ENCODE measurements at regions not wholly inside any gene's neighbourhood (a gene's known extent, or its start where the extent isn't known, plus 50 kb on each side); places are given as distances from the start of the nearest gene placed in this dataset.

GRCh38 chr15:96416218-96416933 is 85.9 kb downstream of the NR2F2 start:
- Histone ChIP-seq H3K4me2 (ENCODE audit: insufficient read depth, low read length) (peak overlapping the region; percentile 38), H3K27me3 (ENCODE audit: control insufficient read depth in 2 of 2, insufficient read depth in 2 of 2, low read length in 2 of 2) (peaks cover 10 to 24% of the 10 kb centered on the region in 2 experiments), H2AFZ (ENCODE audit: low read depth, low read length) (peak overlapping the region; percentile 95), H3K9ac (replicated peaks; ENCODE audit: extremely low read depth, insufficient read depth, low read length) (peak overlapping the region; percentile 12), H3K79me2 (ENCODE audit: control insufficient read depth, insufficient read depth, low read length) (no peaks in the 10 kb centered on the region), H3K9me1 (replicated peaks; ENCODE audit: control insufficient read depth, extremely low read depth, insufficient read depth, low read length) (no peaks in the 10 kb centered on the region), H4K20me1 (replicated peaks; ENCODE audit: control insufficient read depth, extremely low read depth, insufficient read depth, low read length) (no peaks in the 10 kb centered on the region), H3K36me3 (ENCODE audit: control insufficient read depth in 2 of 2, extremely low read depth in 1 of 2, insufficient read depth in 2 of 2, low read length in 2 of 2) (no peaks in the 10 kb centered on the region), H3K4me1 (ENCODE audit: control insufficient read depth, extremely low read depth, insufficient read depth, low read length) (peaks cover 21% of the 10 kb centered on the region), H3K4me3 (replicated peaks in 1 of 3; ENCODE audit: insufficient read depth in 1 of 3, low read depth in 1 of 3, low read length in 3 of 3) (peak overlapping the region; percentile 23 to 44 (median 29)), H3K9me3 (replicated peaks; ENCODE audit: control insufficient read depth, insufficient read depth, low read length) (no peaks in the 10 kb centered on the region), H3K27ac (ENCODE audit: insufficient read depth, low read depth, low read length) (no peak overlapping the region)
- BruUV-seq (replicated peaks): no TSS peak
- ChIA-PET POLR2A (interaction anchor here (0.6 kb wide), 1 partner anchor 542 kb away, joined by 3 read pairs; no protein-coding TSS in a partner anchor), CTCF (interaction anchor here (0.8 to 2.3 kb wide), 10 partner anchors 10 to 829 kb away, joined by 3 to 8 read pairs (median 4); no protein-coding TSS in a partner anchor)
- no peak for FAIRE-seq
- intact Hi-C loops (cut with micrococcal nuclease) (loop anchor here (2.0 kb wide), 1 partner anchor 60 kb away; no protein-coding TSS in a partner anchor), dilution Hi-C loops (cut with MboI; ENCODE audit: extremely low pct_ligation_motif_present, low sequenced_read_pairs) (no loop called here)
- DNase-seq (ENCODE audit: low read depth, low spot score): no peak
- no peak for TF ChIP-seq FOS (IDR thresholded peaks at IDR 0.05; ENCODE audit: borderline replicate concordance, insufficient read depth, low read length)
- TF ChIP-seq EZH2 (IDR thresholded peaks at IDR 0.05; ENCODE audit: borderline replicate concordance, low read depth, low read length, severe bottlenecking): no peak
- no peak for TF ChIP-seq JUN (IDR thresholded peaks at IDR 0.05; ENCODE audit: borderline replicate concordance, insufficient read depth, insufficient read length, low read depth)
- TF ChIP-seq CTCF (IDR thresholded peaks at IDR 0.05; ENCODE audit: extremely low read depth in 1 of 2, insufficient read depth in 1 of 2, low read depth in 1 of 2, low read length in 2 of 2): no peak
- TF ChIP-seq MYC (IDR thresholded peaks at IDR 0.05; ENCODE audit: low read depth, low read length): no peak
- TF ChIP-seq, protein P1, sequence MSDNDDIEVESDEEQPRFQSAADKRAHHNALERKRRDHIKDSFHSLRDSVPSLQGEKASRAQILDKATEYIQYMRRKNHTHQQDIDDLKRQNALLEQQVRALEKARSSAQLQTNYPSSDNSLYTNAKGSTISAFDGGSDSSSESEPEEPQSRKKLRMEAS (IDR thresholded peaks at IDR 0.05; ENCODE audit: insufficient read depth, insufficient read length): no peak
- no peak for TF ChIP-seq POLR2AphosphoS5 (IDR thresholded peaks at IDR 0.05; ENCODE audit: insufficient read depth, low read depth, low read length)
- TF ChIP-seq GATA2 (IDR thresholded peaks at IDR 0.05; ENCODE audit: insufficient read depth, insufficient read length, low read depth, low read length): no peak
- no peak for TF ChIP-seq POLR2A (IDR thresholded peaks at IDR 0.05; ENCODE audit: low read depth, low read length)

Data from endothelial cell of umbilical vein (primary cell).